HUES64 (cell line): ENCODE measurements at regions not wholly inside any gene's neighbourhood (a gene's known extent, or its start where the extent isn't known, plus 50 kb on each side); places are given as distances from the start of the nearest gene placed in this dataset.
"Not testable (repeated sequence)": the region's sequence is repeated elsewhere in the genome, so short reads cannot be mapped to it uniquely, and the experiment has no call there.

Experiments used
- H3K27ac ChIP-seq: 2 replicates; pipeline ENCODE4 v1.7.0; 2013; ENCODE audit warnings: low read depth, low read length, inconsistent platforms
- H3K27me3 ChIP-seq: 2 replicates; pipeline ENCODE4 v1.6.1; 2013; ENCODE audit warnings: mild to moderate bottlenecking, low read length; ENCODE audit not compliant: insufficient read depth
- H3K36me3 ChIP-seq: 2 replicates; pipeline ENCODE4 v1.6.1; 2013; ENCODE audit warnings: mild to moderate bottlenecking, low read length; ENCODE audit not compliant: insufficient read depth
- H3K4me1 ChIP-seq: 2 replicates; pipeline ENCODE4 v1.6.1; 2013; ENCODE audit warnings: mild to moderate bottlenecking, low read length, moderate library complexity; ENCODE audit not compliant: insufficient read depth
- H3K4me3 ChIP-seq: 2 replicates; pipeline ENCODE4 v1.5.1; 2013; ENCODE audit warnings: mild to moderate bottlenecking, low read length, moderate library complexity
- H3K9ac ChIP-seq: 2 replicates; pipeline ENCODE4 v1.6.1; 2013; ENCODE audit warnings: mild to moderate bottlenecking, low read depth, low read length
- H3K9me3 ChIP-seq: 2 replicates; pipeline ENCODE4 v1.6.1; 2013; ENCODE audit warnings: low read depth, low read length; ENCODE audit not compliant: insufficient read depth
- WGBS: fragments of 150-250, 120-280 bp; methylation state at CpG from one replicate; pipeline ENCODE4 v1.1.7; 2013; ENCODE audit warnings: missing lambda C conversion rate; 5-methylcytosine and 5-hydroxymethylcytosine counted together

- Histone ChIP-seq H3K36me3 (no peaks in the 10 kb centered on the region), H3K27me3 (no peaks in the 10 kb centered on the region), H3K9me3 (0 out of 2 replicates have a peak, but pooled peaks cover 6% of the 10 kb centered on the region), H3K4me1 (no peaks in the 10 kb centered on the region), H3K27ac (no peak overlapping the region), H3K4me3 (no peak overlapping the region), H3K9ac (no peak overlapping the region)
- WGBS, result 95% methylated on average over 5 of the region's 6 CpGs
Measured at GRCh38 chr6:156425359-156426020, 351.7 kb upstream of the ARID1B start.

GRCh38 chr6:156423829-156424228, 353.3 kb upstream of the ARID1B start:
- Histone ChIP-seq H3K9ac (no peak overlapping the region), H3K27me3 (no peaks in the 10 kb centered on the region), H3K27ac (no peak overlapping the region), H3K4me3 (no peak overlapping the region), H3K4me1 (no peaks in the 10 kb centered on the region), H3K9me3 (0 out of 2 replicates have a peak, but pooled peaks cover 6% of the 10 kb centered on the region), H3K36me3 (no peaks in the 10 kb centered on the region)
- 93% methylated on average over 3 of the region's 3 CpGs for WGBS

- Histone ChIP-seq H3K27ac (no peak overlapping the region), H3K27me3 (no peaks in the 10 kb centered on the region)
- 94% methylated on average over 6 of the region's 6 CpGs for WGBS
Measured at GRCh38 chr6:156423075-156423474, 354.1 kb upstream of the ARID1B start.

GRCh38 chr6:156421933-156422332, 355.2 kb upstream of the ARID1B start:
- Histone ChIP-seq H3K9ac (no peak overlapping the region), H3K4me1 (no peaks in the 10 kb centered on the region), H3K27ac (no peak overlapping the region), H3K27me3 (no peaks in the 10 kb centered on the region), H3K9me3 (0 out of 2 replicates have a peak, but pooled peaks cover 6% of the 10 kb centered on the region), H3K4me3 (no peak overlapping the region), H3K36me3 (no peaks in the 10 kb centered on the region)
- WGBS, result 95% methylated on average over 2 of the region's 2 CpGs

More at GRCh38 chr6:156423075-156423474, 354.1 kb upstream of the ARID1B start:
- H3K4me1 ChIP-seq, result no peaks in the 10 kb centered on the region
- H3K4me3 ChIP-seq, result no peak overlapping the region
- H3K9me3 ChIP-seq, result 0 out of 2 replicates have a peak, but pooled peaks cover 6% of the 10 kb centered on the region
- H3K9ac ChIP-seq, result no peak overlapping the region
- H3K36me3 ChIP-seq, result no peaks in the 10 kb centered on the region

- H3K9ac ChIP-seq, H3K4me3 ChIP-seq, H3K9me3 ChIP-seq, H3K4me1 ChIP-seq, H3K27ac ChIP-seq, H3K36me3 ChIP-seq, H3K27me3 ChIP-seq: not testable (repeated sequence)
- WGBS, result 95% methylated on average over 5 of the region's 5 CpGs
Measured at GRCh38 chr6:156421301-156421700, 355.9 kb upstream of the ARID1B start.

GRCh38 chr6:156420172-156420993, 356.8 kb upstream of the ARID1B start:
- H3K4me3 ChIP-seq, result no peak overlapping the region
- H3K27ac ChIP-seq, result no peak overlapping the region
- H3K4me1 ChIP-seq, result no peaks in the 10 kb centered on the region
- 0 out of 2 replicates have a peak, but pooled peaks cover 6% of the 10 kb centered on the region for H3K9me3 ChIP-seq
- no peaks in the 10 kb centered on the region for H3K36me3 ChIP-seq
- WGBS, result 95% methylated on average over 5 of the region's 5 CpGs
- no peaks in the 10 kb centered on the region for H3K27me3 ChIP-seq
- H3K9ac ChIP-seq, result no peak overlapping the region

GRCh38 chr6:156419594-156419993, 357.6 kb upstream of the ARID1B start:
- Histone ChIP-seq H3K9me3 (0 out of 2 replicates have a peak, but pooled peaks cover 6% of the 10 kb centered on the region), H3K36me3 (no peaks in the 10 kb centered on the region), H3K27ac (no peak overlapping the region), H3K4me1 (no peaks in the 10 kb centered on the region), H3K4me3 (no peak overlapping the region), H3K9ac (no peak overlapping the region), H3K27me3 (no peaks in the 10 kb centered on the region)
- 83% methylated on average over 1 of the region's 2 CpGs for WGBS

- 0 out of 2 replicates have a peak, but pooled peaks cover 6% of the 10 kb centered on the region for H3K9me3 ChIP-seq
- H3K27ac ChIP-seq, result no peak overlapping the region
- no peak overlapping the region for H3K9ac ChIP-seq
- 88% methylated on average over 1 of the region's 1 CpG for WGBS
- H3K4me1 ChIP-seq, result no peaks in the 10 kb centered on the region
- H3K27me3 ChIP-seq, result no peaks in the 10 kb centered on the region
- H3K36me3 ChIP-seq, result no peaks in the 10 kb centered on the region
- H3K4me3 ChIP-seq, result no peak overlapping the region
Measured at GRCh38 chr6:156418253-156418652, 358.9 kb upstream of the ARID1B start.

- H3K36me3 ChIP-seq, result no peaks in the 10 kb centered on the region
- H3K9me3 ChIP-seq, result no peaks in the 10 kb centered on the region
- H3K27ac ChIP-seq, result no peak overlapping the region
- no peak overlapping the region for H3K9ac ChIP-seq
- no peaks in the 10 kb centered on the region for H3K4me1 ChIP-seq
- no peaks in the 10 kb centered on the region for H3K27me3 ChIP-seq
- no peak overlapping the region for H3K4me3 ChIP-seq
- WGBS, result 87% methylated on average over 1 of the region's 1 CpG
Measured at GRCh38 chr6:156416391-156416790, 360.8 kb upstream of the ARID1B start.

- Histone ChIP-seq H3K27me3 (no peaks in the 10 kb centered on the region), H3K4me3 (no peak overlapping the region), H3K9me3 (no peaks in the 10 kb centered on the region), H3K9ac (no peak overlapping the region), H3K27ac (no peak overlapping the region), H3K4me1 (no peaks in the 10 kb centered on the region), H3K36me3 (no peaks in the 10 kb centered on the region)
- 86% methylated on average over 2 of the region's 2 CpGs for WGBS
Measured at GRCh38 chr6:156413154-156413553, 364.0 kb upstream of the ARID1B start.

- H3K4me1 ChIP-seq, result no peaks in the 10 kb centered on the region
- no peak overlapping the region for H3K9ac ChIP-seq
- no peaks in the 10 kb centered on the region for H3K27me3 ChIP-seq
- H3K9me3 ChIP-seq, result no peaks in the 10 kb centered on the region
- H3K36me3 ChIP-seq, result no peaks in the 10 kb centered on the region
- H3K27ac ChIP-seq, result no peak overlapping the region
- no peak overlapping the region for H3K4me3 ChIP-seq
Measured at GRCh38 chr6:156410649-156411048, 366.5 kb upstream of the ARID1B start.
